ENCODE measurements at regions not wholly inside any gene's neighbourhood (a gene's known extent, or its start where the extent isn't known, plus 50 kb on each side); places are given as distances from the start of the nearest gene placed in this dataset.

DNA sequence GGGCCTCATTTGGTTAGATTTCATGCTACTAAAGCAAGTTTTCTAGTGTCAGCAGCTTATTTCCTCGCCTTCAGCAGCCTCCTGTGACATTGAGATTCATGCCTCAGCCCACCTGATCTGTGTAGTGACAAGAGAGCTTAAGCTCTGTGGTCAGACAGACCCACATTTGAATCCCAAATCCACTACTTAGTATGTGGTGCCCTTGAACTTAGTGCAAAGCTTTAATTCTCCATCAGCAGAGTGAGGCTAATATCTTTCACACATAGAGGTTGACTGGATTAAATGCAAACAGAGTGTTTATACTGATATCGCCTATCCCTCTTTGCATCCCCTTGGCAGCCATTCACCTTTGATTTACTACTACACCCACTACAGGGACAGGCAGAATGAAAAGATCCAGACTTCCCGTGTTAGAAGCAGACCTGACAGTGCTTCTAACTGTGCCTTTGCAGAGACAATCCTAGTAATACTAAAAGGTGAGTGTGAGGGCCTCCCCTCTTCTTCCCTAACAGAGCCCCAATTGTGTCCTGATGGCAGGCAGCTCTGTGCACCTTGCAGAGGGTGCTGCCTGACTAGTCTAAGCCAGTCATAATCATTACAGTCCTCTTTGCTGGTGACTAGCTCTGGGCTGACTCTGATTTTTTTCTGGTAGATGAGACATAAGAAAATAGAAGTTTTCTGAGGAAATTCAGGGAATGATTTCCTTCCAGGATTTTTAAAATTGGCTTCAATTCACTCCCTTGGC, 264.0 kb downstream of the CTH start (continued):
- TF ChIP-seq NFYB (IDR thresholded peaks at IDR 0.05; ENCODE audit: extremely low read depth, insufficient read length): no peak
- peak; percentile 94 for TF ChIP-seq CBFA2T2 (conservative IDR thresholded peaks at IDR 0.05)
- no peak for TF ChIP-seq MCM2 (IDR thresholded peaks at IDR 0.05; ENCODE audit: low read depth)
- peak in 1 of 2 experiments; percentile 24; a peak in 1 of 4 replicates for TF ChIP-seq ARNT (IDR thresholded peaks at IDR 0.05)
- peak; percentile 83 for TF ChIP-seq MTA2 (IDR thresholded peaks at IDR 0.05; ENCODE audit: low read depth)
- peak; percentile 86 for TF ChIP-seq KLF16 (IDR thresholded peaks at IDR 0.05)
- no peak for TF ChIP-seq ZNF318 (IDR thresholded peaks at IDR 0.05; ENCODE audit: borderline replicate concordance in 1 of 2, low read depth in 1 of 2)
- TF ChIP-seq HEY1 (CRISPR knock-in tag; IDR thresholded peaks at IDR 0.05; ENCODE audit: borderline replicate concordance): no peak

Measured in K562 (cell line).